ENCODE measurements at regions not wholly inside any gene's neighbourhood (a gene's known extent, or its start where the extent isn't known, plus 50 kb on each side); places are given as distances from the start of the nearest gene placed in this dataset.

DNA sequence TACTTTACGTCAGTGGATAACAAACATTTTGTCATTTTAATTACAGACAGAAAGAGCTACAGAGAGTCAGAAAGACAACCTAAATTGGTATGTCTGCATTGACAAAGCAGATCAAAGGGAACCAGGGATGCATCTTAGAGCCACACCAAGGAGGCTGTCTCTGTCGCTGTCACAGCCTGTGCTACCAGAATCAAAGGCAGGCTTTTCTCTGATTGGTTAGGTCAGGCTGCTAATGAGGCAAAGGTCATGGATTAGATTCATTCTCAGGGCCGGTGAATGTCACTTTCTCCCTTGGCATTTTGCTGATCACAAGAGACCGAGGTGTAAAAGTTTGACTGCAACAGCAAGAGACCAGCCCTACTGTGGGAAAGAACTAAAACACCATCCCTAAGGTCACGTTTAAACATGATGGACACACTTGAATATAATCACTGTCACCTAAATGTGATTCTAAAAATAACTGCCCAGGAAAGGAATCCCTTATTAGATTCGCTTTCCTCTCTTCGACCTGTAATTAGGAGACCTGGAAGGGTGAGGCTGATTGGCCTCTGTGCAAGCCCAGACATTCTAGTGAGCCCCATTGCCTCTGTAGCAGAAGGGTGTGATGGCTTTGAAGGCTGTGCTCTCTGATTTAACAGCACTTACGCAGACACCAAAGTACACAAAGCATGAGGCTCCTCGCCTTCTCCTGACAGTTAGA lies 314.4 kb upstream of the NBEA start:
- no peak for DNase-seq (ENCODE audit: low spot score)

DNA sequence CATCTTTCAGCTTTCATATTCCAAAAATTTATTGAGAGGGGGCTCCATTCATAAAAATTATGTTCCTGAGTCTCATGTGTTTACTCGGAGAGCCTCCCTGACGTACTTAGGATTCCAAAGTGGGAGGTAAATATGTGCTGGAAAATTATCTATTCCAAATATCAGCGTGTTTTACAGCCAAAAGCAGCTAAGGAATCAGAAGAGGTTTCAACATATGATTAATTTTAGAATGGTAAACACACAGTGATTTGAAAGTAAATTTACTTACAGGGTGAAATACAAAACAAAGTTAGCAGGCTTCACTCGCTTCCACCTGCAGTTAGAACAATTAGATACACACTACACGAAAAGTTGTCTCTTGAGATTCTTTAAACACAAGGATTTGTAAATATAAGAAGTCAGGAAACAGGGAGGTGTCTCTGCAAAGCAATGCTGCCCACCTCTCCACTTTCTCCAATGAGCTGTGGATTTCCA lies 313.8 kb upstream of the NBEA start:
- no peak for DNase-seq (ENCODE audit: low spot score)

DNA sequence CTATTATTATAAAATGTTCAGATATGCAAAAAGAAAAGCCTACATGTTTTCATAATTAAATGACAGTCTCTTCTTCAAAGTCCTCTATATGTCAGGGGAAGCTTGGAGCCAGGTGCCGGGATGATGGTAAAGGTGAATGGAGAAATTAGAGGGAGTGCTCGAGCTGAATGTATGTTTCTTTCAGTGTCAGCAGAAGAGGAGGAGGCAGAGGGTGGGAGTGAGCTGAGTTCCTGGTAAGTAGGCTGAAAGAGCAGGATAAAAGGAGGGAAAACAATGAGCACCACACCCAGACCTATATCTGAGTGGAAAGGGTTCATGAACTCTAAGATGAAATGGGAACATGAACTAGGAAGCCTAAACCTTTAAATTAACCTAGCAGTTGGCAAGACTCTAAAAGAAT lies 307.6 kb upstream of the NBEA start:
- no peak for DNase-seq (ENCODE audit: low spot score)

DNA sequence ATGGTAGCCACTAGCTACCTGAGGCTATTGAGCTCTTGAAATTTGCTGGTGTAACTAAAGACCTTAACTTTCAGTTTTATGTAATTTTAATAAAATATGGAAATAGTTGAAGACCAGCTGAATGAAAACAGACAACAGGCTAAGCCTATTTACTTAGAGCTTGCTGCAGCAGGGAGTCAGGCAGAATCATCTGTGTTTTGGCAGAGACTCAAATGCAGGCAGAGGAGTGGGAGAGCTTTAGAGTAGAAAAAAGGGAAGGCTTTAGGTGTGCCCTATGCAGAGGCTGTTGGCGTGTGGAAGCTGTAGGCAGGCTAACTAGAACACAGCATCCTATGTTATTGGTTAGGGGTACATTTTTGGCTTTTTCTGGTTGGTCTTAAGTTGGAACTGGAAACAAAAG lies 304.9 kb upstream of the NBEA start:
- no peak for DNase-seq (ENCODE audit: low spot score)

DNA sequence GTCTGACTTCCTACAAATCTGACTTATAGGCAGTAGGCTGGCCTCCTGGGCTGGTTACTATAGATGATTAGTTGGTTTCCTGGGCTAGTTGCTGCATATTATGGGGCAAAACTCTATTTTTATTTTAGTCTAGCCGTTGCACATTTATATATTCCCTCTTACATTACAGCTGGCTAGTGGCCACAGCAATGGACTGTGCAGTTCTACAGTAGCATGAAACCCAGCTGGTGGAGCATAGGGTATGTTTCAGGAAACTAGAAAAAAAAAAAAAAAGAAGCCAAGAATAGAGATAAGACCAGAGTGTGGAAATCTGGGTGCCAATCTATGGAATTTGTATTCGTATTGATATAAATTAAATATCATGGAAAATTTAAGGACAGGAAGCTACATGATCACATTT lies 304.4 kb upstream of the NBEA start:
- no peak for DNase-seq (ENCODE audit: low spot score)

DNA sequence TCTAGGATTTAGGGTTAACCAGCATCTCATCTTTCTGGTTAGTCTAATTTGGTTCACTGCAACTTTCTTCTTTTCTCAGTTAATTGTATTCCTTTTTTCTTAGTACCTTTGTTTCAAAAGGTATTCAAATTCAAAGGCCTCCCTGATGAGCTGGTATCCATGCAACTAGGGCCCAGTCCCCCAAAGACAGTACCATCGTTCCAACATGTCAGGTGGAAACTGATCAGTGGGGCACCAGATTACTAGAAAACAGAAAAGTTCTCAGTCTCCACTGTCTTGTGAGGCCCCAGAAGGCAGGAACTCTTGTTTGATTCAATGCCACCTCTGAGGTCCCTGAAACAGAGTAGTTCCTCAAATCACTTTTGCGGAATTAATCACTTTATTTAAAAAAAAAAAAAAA lies 303.2 kb upstream of the NBEA start:
- DNase-seq (ENCODE audit: low spot score) = no peak

DNA sequence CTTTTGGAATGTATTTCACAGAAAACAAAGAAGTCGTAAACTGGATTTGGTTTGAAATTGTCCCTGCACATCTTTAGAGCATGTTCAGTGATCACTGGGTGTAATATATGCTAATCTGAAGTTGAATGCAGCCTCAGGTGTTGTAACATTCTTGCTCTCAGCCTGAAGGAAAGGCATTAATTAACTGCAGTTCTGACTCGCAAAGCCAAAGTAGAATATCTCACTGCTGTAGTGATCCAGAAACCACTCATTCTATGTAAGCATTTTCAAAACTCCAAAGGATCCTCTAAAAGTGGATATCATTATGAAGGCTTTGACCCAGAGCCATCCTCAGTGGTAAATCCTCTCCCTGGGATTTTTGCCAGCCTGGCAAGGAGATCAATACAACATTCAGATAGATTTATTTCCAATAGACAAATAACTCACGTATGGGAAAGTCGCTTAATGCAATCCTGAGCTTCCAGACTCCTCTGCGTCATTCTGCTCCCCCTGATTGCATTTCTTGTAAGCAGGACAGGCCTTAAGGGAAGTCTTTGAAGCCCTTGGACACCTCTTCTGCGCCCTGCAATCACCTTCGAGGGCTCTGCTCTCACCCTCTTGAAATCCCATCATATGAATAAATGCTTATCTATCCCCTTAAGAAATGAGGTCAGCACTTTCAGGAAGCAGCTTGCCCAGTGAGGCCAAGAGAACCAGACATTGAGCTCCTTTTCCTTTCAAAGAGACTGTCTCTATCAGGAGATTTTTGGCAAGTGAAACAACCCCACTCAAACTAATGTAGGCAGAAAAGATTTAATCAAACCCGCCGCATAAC lies 301.7 kb upstream of the NBEA start:
- no peak for DNase-seq (ENCODE audit: low spot score)

DNA sequence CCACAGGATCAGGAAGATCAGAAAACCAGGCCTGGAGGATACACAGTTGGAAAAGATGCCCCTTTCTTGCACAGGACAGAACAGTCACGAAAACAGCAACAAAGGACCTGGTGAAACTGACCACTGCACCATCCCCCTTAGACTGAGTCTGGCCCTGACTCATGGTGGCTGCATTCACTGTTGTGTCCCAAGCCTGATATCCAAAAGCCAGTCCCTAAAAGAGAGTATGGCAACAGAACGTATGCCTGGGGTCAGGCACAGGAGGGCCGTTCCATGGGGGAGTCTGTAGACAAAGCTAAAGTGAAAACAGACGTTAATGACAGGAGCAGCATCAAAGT lies 301.1 kb upstream of the NBEA start:
- no peak for DNase-seq (ENCODE audit: low spot score)

DNA sequence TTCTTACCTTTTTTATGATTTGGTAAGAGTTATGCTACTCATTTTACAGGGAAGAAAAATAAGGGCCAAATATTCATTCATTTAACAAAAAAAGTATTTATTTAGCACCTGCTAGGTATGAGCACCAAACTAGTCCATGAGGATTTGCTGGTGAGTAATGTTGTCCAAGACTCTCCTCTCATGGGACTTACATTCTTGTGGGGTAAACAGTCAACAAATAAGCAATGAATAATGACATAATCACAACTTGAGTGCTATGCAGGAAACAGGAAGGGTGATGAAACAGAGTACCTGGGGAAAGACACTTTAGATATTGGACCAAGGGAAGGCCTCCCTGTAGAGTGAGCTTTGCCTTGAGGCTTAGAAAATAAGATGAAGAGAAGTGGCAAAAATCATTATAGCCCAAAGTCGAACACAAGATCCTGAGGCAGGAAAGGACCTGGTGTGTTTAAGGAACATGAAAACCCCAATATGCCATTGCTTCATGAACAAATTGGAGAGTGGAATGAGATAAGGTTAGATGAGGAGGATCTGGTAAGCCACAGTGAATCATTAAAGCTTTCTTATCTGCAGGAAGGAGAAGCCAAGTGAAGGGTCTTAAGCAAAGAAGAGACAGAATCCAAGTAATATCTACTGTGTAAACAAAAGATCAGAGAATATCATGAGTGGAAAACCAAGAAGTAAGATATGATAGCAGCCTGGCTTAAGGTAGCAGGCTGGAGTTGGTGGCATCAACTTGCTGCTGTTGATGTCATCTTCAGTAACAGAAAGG lies 294.5 kb upstream of the NBEA start:
- peak; percentile 78 for DNase-seq (ENCODE audit: low spot score)

DNA sequence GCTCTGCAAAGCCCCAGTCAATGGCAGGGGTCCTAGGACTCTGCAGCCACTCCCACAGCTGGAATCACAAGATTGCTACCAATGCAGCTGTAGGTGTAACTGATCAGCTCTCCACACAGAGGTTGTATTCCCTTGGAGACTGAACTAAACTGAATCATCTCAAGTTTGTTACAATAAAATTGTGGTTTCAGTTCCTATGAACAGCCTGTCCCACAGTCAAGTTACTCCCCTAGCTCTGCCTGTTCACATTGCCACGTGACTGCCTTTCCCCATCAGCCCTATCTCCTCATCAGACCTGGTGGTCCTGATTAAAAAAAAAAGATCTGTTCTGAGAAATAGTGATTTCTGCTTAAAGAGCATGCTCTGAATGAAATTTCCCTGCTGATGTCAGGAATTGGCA lies 287.9 kb upstream of the NBEA start:
- peak; percentile 19 for DNase-seq (ENCODE audit: low spot score)

DNA sequence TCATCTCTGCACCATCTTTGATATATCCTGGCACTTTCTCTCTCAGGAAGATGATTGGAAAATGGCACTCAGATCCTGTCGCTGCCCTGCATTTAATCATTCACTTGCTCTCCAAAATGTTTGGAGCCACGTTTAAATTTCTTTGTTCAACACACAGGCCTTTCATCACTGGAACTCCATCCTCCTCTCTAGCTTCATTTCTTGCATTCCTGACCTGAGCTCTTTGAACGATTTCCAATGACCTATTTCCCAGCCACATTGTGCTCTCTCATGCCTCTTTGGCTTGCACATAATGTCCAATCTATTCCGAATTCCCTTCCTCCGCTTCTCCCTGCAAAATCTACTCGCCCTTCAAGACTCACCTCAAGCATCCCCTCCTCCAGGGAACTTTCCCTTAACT lies 287.4 kb upstream of the NBEA start:
- DNase-seq (ENCODE audit: low spot score) = no peak

DNA sequence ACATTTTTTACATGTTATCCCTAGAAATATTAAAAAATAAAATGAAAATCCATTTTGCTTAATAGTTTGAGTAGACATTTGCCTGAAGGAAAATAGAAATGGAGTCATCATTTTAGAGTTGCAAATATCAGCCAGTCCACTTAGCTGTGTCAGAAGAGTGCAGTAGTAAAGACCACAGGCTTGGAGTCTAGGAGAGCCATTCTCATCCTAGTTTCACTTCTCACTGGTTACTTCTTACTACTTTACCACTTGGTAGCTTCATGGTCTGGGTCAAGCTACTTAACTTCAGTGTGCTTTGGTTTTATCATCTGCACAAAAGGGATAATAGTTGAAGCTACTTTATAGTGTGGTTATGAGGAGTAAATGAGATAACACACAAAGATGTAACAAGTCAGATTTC lies 286.5 kb upstream of the NBEA start:
- no peak for DNase-seq (ENCODE audit: low spot score)

DNA sequence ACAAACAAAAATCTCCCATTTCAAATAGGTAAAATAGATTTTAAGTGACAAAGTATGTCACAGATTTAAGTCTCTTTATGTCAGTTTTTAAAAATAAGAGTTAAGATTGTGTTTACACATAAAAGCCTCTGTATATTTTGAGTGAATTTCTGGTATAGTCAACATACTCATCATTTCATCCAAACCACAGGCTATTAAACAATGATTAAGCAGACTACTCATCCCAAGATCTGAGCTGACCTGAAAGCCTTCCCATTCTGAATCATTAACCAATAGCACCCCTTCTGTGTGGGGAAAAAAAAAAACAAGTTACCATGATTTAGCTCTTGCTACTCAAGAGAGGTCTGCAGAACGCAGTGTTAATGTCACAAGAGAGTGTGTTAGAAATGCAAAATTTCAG lies 284.4 kb upstream of the NBEA start:
- DNase-seq (ENCODE audit: low spot score) = peak; percentile 88

DNA sequence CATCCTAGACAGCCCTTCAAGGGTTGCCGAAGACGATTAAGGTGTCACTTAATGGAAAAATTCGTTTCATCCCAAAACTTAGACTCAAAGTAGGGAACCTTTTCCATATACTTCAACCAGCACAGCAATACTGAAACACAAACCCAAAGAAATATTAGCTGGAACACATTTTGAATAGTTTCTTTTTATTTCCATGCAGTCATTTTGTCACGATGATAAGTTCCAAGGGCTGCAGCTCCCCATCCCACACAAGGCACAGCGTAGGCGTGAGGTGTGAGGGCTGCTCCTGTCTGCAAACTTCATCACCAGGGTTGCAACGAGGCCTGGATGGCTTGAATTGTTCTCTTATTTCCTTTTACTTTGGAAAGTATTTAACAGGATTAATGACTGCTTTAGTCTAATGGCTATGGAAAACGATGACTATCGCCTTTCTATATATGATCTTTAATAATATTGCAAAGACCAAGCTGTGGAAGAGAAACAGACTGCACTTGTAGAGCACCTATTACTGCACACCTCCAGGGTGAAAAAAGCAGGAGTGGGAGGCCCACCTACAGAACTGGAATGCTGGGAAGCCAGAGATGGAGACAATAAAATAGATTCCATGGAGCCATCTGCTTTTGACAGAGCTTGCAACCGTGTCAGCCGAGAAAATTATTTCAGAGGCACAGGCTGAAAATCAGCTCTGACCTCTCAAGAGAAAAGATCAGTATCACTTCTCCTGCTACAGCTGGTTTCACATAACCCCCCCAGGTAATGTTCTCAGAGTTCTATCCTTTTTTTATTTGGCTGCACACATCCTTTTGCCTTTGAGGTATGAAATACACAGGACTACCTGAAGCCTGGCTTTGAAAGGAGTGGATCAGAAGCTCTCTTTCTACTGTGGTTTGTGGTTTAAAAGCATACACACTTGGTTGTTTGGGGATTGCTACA lies 274.5 kb upstream of the NBEA start:
- DNase-seq (ENCODE audit: low spot score) = no peak

DNA sequence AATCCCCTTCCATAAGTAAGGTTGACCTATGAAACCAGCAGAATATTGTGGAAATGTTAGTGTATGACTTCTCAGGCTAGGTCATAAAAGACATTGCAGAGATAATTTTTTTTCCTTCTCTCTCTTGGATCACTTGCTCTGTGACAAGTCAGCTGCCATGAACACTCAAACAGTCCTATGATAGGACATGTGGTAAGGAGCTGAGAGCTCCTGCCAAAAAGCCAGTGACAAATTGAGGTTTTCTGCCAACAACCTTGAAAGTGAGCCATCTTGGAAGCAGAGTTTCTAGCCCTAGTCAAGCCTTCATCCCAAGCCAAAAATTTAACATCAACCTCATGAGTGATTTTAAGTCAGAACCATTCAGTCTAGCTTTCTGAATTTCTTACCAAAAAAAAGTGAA lies 270.9 kb upstream of the NBEA start:
- DNase-seq (ENCODE audit: low spot score) = no peak

DNA sequence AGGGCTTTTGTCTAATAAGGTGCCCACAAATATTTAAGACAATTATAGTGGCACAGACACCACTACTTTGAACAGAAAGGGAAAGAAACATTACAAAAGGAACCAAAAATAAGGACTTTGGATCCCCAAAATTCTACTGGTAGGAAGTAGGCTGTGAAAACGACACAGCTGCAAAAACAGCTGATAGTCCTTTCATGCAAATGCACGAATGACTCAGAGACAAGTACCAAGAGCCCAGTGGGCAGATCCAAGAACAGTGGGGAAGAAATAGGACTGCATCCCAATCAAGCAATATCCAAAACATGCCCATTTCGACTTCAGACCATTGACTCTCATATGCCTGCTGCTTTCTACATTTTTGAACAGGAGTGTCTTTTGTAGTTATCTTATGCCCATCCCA lies 269.4 kb upstream of the NBEA start:
- DNase-seq (ENCODE audit: low spot score) = no peak

DNA sequence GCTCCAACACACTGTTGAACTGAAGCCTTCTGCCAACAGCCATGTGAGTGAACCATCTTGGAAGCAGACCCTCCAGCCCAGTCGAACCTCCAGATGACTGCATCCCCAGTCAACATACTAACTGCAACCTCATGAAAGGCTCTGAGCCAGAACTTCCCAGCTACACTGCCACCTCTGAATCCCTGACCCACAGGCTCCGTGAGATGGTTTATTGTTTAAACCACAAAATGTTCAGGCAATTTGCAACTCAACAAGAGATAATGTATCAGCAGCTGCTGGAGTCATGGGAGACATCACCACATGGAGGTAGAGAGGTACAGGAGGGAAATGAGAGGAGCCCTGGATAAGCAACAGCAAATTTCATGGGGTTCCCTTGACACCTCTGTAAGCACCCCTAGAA lies 266.4 kb upstream of the NBEA start:
- DNase-seq (ENCODE audit: low spot score) = peak; percentile 19

DNA sequence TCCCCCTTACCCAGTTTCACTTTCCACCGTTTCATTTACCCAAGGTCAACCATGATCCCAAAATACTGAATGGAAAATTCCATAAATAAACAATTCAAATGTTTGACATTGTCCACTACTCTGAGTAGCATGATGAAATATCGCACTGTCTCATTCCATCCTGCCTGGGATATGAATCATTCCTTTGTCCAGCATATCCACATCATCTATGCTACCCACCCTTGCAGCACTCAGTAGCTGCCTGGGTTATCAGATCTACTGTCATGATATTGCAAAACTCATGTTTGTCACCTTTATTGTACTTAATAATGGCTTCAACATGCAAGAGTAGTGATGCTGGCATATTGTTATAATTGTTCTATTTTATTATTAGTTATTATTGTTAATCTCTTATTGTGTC lies 263.9 kb upstream of the NBEA start:
- peak; percentile 62 for DNase-seq (ENCODE audit: low spot score)

DNA sequence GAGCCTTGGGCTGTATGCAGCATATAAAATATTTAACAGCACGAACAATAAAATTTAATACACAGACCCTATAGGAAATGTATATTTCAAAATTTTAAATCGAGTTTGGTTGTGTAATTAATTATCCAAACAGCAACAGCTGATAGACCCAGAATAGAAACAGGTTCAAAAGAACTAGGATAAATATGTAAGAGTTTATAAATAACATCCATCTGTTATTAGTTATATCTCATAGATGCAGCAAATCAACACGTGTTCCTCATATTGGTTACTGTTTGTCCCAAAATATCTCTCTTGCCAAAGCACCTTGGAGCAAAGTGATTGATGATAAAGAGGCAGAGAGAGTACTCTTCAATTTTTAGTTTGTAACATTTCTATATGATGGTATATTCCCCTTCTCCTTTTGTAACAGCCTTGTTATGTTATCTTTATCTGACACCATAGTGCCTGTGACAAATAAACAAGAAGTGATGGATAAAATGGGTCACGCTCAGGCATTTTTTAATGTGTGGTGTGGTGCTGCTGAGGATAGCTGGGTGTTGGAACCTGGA lies 260.6 kb upstream of the NBEA start:
- no peak for DNase-seq (ENCODE audit: low spot score)

DNA sequence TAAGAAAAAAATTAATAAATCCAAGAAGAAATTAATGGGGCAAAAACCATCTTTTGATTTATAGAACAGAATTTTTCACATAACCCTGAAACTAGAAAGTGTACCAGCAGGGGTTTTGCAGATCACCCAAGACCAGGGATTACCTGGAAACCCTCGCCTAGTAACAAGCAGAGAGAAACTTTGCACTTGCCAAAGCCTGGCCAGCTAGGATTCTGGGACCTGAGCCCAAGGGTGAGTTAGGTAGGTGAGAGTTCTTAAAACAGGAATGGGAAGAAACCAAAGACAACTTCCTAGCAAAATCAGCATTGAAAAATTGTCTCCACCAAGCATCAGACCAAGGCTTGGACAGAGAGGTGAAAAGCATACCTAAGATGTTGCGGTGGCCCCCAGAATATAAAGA lies 247.0 kb upstream of the NBEA start:
- DNase-seq (ENCODE audit: low spot score) = no peak

DNA sequence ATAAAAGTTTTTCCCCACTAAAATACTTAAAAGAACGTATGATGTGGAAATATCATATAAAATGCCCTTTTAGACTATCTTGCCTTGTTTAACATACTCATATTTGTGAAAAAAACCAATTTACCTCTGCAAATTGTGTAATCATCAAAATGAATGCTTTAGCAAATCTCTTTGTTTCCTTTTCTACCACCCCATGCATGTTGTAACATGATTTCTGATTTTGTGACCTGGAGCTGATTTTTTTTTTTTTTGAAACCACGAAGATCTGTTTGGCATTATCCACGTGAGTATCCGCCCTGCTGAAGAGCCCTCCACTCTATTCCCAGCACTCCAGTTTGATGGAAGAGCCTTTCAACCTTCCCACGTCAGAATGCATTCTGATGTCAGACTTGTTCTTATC lies 245.8 kb upstream of the NBEA start:
- DNase-seq (ENCODE audit: low spot score) = no peak

DNA sequence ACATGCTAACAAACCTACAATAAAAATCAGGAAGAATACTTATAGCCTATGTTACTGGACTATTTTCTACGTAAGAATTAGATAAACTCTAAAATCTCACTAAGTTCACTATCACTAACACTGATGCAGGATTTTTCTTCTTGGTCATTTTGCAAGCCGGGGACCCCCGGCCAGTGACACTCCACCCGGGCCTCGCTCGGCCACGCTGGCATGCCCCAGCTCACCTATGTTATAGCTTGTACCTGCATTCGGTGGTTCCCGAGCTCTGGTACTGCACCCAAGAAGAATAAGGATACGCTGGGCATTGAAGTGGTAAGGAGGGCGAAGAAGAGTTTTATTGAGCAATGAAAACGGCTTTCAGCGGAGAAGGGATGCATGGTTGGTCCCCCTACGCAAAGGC lies 245.3 kb upstream of the NBEA start:
- DNase-seq (ENCODE audit: low spot score) = no peak

Data from kidney tubule cell (primary cell).